ENCODE measurements at regions not wholly inside any gene's neighbourhood (a gene's known extent, or its start where the extent isn't known, plus 50 kb on each side); places are given as distances from the start of the nearest gene placed in this dataset.

DNA sequence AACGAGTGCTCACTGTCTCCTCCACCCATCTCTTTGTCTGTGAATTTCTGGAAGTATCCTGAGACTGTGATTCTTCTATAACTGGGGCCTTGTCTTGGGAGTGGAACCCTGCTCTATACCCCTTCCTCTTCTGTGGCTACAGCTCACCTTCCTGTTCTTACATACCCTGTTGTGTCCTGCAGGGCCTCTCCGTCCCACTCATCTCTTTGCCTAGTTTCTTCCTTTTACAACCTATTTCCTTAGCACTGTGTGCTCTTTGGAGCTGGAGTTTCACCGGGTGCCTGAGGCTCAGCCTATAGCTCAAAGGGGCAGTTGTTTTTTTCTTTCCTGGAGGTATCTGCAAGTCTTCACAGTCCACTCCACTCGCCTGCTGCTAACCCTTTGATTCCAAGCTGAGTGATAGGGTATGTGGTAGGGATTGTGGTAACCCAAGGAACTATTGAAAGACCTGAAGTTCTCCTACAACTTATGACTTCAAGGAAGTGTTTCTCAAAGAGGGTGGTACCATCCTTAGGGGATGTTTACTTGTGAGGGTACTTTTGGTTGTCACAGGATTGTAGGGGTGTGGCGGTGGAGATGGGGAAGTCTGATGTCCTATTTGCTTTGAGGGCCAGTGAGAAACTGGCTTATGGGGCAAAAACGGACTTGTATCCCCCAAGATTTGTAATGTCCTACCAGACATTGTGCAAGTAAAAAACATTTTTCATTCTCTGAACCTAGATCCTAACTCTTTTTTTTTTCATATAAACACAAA lies 66.6 kb upstream of the ARL8B start:
- H2BK5ac ChIP-seq (ENCODE audit: low read depth, low read length) = no peak overlapping the region
- no peak overlapping the region for H3K9ac ChIP-seq (replicated peaks in 1 of 4; ENCODE audit: extremely low read depth in 1 of 4, low read depth in 3 of 4, low read length in 3 of 4)
- no peak overlapping the region for H3K14ac ChIP-seq (ENCODE audit: insufficient read length)
- no peak overlapping the region for H3K27ac ChIP-seq (ENCODE audit: low read depth, low read length)
- TF ChIP-seq BRCA1 (IDR thresholded peaks at IDR 0.05; ENCODE audit: low read depth, low read length) (no peak), GTF2F1 (IDR thresholded peaks at IDR 0.05; ENCODE audit: borderline replicate concordance, low read depth, low read length) (no peak), HDAC6 (IDR thresholded peaks at IDR 0.05; ENCODE audit: low read depth, low read length) (no peak), YY1 (IDR thresholded peaks at IDR 0.05; ENCODE audit: low read depth, low read length) (no peak), POLR2A (IDR thresholded peaks at IDR 0.05; ENCODE audit: control extremely low read depth in 1 of 2, low read depth in 2 of 2, low read length in 2 of 2) (no peak), SP2 (IDR thresholded peaks at IDR 0.05; ENCODE audit: low read length) (no peak), E2F6 (IDR thresholded peaks at IDR 0.05) (no peak), CBX5 (IDR thresholded peaks at IDR 0.05; ENCODE audit: low read depth, low read length) (no peak), RFX5 (IDR thresholded peaks at IDR 0.05; ENCODE audit: borderline replicate concordance, low read depth, low read length) (no peak), EGR1 (IDR thresholded peaks at IDR 0.05; ENCODE audit: borderline replicate concordance, low read depth, low read length) (no peak)
- POLR2A ChIA-PET (ENCODE audit: partially characterized antibody) = no interaction called here
- H4K91ac ChIP-seq (replicated peaks; ENCODE audit: insufficient read length, low read length) = no peak overlapping the region
- no peak overlapping the region for H4K5ac ChIP-seq (ENCODE audit: insufficient read length, low read depth, low read length)
- H3K27me3 ChIP-seq (replicated peaks in 1 of 4; ENCODE audit: control insufficient read depth in 3 of 4, extremely low read depth in 1 of 4, insufficient read depth in 3 of 4, low read length in 3 of 4) = no peaks in the 10 kb centered on the region; a peak in 1 of 7 replicates
- no peaks in the 10 kb centered on the region for H3K79me2 ChIP-seq (ENCODE audit: control insufficient read depth in 1 of 2, insufficient read depth in 2 of 2, low read length in 2 of 2)
- H4K8ac ChIP-seq (ENCODE audit: extremely low read depth, insufficient read depth, low read length) = no peak overlapping the region
- no peak overlapping the region for H3K56ac ChIP-seq (replicated peaks; ENCODE audit: insufficient read length, low read depth, low read length)
- H3K4me2 ChIP-seq (ENCODE audit: insufficient read depth in 1 of 2, low read depth in 2 of 2, low read length in 2 of 2) = no peak overlapping the region
- WGBS, 2 experiments (ENCODE audit: extremely low coverage in 1 of 2, insufficient coverage in 1 of 2, insufficient read length in 1 of 2, insufficient replicate concordance in 2 of 2, low coverage in 1 of 2, low lambda C conversion rate in 2 of 2, missing lambda C conversion rate in 1 of 2) = 92% methylated on average over 6 of the region's 6 CpGs; no CpG with 5 or more reads in 1 of the 2 experiments
- no peak overlapping the region for H2BK12ac ChIP-seq (ENCODE audit: low read depth, low read length)
- H3K4ac ChIP-seq (replicated peaks; ENCODE audit: insufficient read length, low read depth, low read length) = no peak overlapping the region
- no peaks in the 10 kb centered on the region for H3K79me1 ChIP-seq (ENCODE audit: low read depth, low read length)
- no peak overlapping the region for H3K4me3 ChIP-seq (ENCODE audit: extremely low read depth in 1 of 4, insufficient read depth in 2 of 4, low read depth in 3 of 4, low read length in 4 of 4)
- no peak for FAIRE-seq
- no peak overlapping the region for H2AFZ ChIP-seq (ENCODE audit: low read length)
- no peaks in the 10 kb centered on the region for H4K20me1 ChIP-seq (replicated peaks in 1 of 2; ENCODE audit: control insufficient read depth in 1 of 2, insufficient read depth in 2 of 2, low read length in 2 of 2)
- H2AK5ac ChIP-seq (ENCODE audit: low read depth, low read length) = no peak overlapping the region
- H3K36me3 ChIP-seq (ENCODE audit: control insufficient read depth in 2 of 4, insufficient read depth in 4 of 4, low read length in 3 of 4) = no peaks in the 10 kb centered on the region
- no peaks in the 10 kb centered on the region for H3K4me1 ChIP-seq (replicated peaks in 1 of 4; ENCODE audit: control insufficient read depth in 3 of 4, insufficient read depth in 4 of 4, low read length in 3 of 4)
- no peaks in the 10 kb centered on the region for H3K9me3 ChIP-seq (ENCODE audit: insufficient read depth in 2 of 2, low read depth in 1 of 2, low read length in 1 of 2)
- H3K23ac ChIP-seq (ENCODE audit: insufficient read length) = no peak overlapping the region
- no peak overlapping the region for H3K18ac ChIP-seq (ENCODE audit: extremely low read depth, low read length)
- CTCF ChIA-PET (ENCODE audit: partially characterized antibody) = interaction anchor here (0.6 to 2.2 kb wide), 8 partner anchors 13 to 385 kb away, joined by 3 to 6 read pairs (median 4); no protein-coding TSS in a partner anchor
- H2BK120ac ChIP-seq (replicated peaks; ENCODE audit: low read depth, low read length) = no peak overlapping the region
- H3K23me2 ChIP-seq (ENCODE audit: low read depth, low read length) = no peaks in the 10 kb centered on the region; the same call in 1 of the 2 replicates
- no peak overlapping the region for H2BK20ac ChIP-seq (ENCODE audit: low read length)
- no peak overlapping the region for H2BK15ac ChIP-seq (ENCODE audit: low read length)
- no peak for DNase-seq (ENCODE audit: low read depth in 1 of 2, low spot score in 2 of 2)

All from H1 (cell line).